Lower lobe of right lung (tissue), 2 donors: ENCODE measurements at regions not wholly inside any gene's neighbourhood (a gene's known extent, or its start where the extent isn't known, plus 50 kb on each side); places are given as distances from the start of the nearest gene placed in this dataset.
A peak's percentile ranks its signal among the peaks of the same experiment; 100 is the strongest.

ENCODE experiments used
- ATAC-seq, 2 donors: fragments of 200-7000 bp; cut with Tn5 transposase; one replicate each; pipeline ENCODE4 v1.9.1; 2020 to 2022; ENCODE audit warnings: mild to moderate bottlenecking in 2 of 2, moderate library complexity in 2 of 2
- DNase-seq: peaks from one replicate; pipeline ENCODE4 v3.0.0-alpha.2; 2020
- H3K27ac ChIP-seq: fragments of 200-600 bp; one replicate; pipeline ENCODE4 v1.8.0; 2022
- H3K27me3 ChIP-seq: fragments of 200-600 bp; one replicate; pipeline ENCODE4 v1.8.0; 2022; ENCODE audit warnings: low read depth
- H3K36me3 ChIP-seq: fragments of 200-600 bp; one replicate; pipeline ENCODE4 v1.8.0; 2022; ENCODE audit warnings: mild to moderate bottlenecking
- H3K4me1 ChIP-seq: fragments of 200-600 bp; one replicate; pipeline ENCODE4 v1.8.0; 2022
- H3K4me3 ChIP-seq: fragments of 200-600 bp; one replicate; pipeline ENCODE4 v1.8.0; 2022; ENCODE audit warnings: mild to moderate bottlenecking
- H3K9me3 ChIP-seq: fragments of 200-600 bp; one replicate; pipeline ENCODE4 v1.8.0; 2022
- CTCF ChIP-seq: fragments of 200-600 bp; IDR thresholded peaks from one replicate; pipeline ENCODE4 v1.8.0; 2022; ENCODE audit warnings: antibody characterized with exemption, mild to moderate bottlenecking
- intact Hi-C: fragments of 100-400 bp; cut with DNase I; formaldehyde crosslinking; loops from one replicate; pipeline ENCODE4 v1.11.0; 2022
- donor health status: DM: no; HTN: yes; CAD: no; lungs with severe emphysema.

DNA sequence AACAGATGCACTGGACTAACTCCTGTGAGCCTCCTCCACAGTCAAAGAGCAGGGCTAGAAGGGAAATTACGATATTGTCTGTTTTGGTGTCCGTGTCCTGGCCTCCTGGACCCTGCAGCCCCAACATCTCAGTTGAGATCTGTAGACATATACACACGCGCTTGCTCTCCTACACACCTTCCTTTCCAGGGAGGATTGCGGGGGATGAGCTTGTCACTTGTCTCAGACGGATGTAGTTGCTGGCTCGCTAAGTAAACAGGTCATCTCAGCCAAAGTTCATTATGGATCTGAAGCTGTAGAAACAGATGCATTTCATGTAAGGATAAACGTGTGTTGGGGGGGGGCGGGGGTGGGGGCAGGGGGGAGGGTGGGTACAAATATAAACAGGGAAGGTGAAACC lies 549.3 kb downstream of the CCDC171 start:
- no peak overlapping the region for H3K27ac ChIP-seq
- no peaks in the 10 kb centered on the region for H3K9me3 ChIP-seq
- no peaks in the 10 kb centered on the region for H3K4me1 ChIP-seq
- H3K36me3 ChIP-seq = no peaks in the 10 kb centered on the region
- no peak for TF ChIP-seq CTCF
- DNase-seq = no peak
- intact Hi-C loops = no loop called here
- no peak overlapping the region for H3K4me3 ChIP-seq
- ATAC-seq = no peak
- no peaks in the 10 kb centered on the region for H3K27me3 ChIP-seq

GRCh38 chr9:16103620-16104397 lies 551.0 kb downstream of the CCDC171 start:
- ATAC-seq = peak in 1 of 2 donors; percentile 46
- H3K36me3 ChIP-seq = no peaks in the 10 kb centered on the region
- H3K27ac ChIP-seq = no peak overlapping the region
- no peak overlapping the region for H3K4me3 ChIP-seq
- no peaks in the 10 kb centered on the region for H3K9me3 ChIP-seq
- no peaks in the 10 kb centered on the region for H3K4me1 ChIP-seq
- H3K27me3 ChIP-seq = no peaks in the 10 kb centered on the region
- no peak for DNase-seq
- TF ChIP-seq CTCF = no peak
- intact Hi-C loops = no loop called here

DNA sequence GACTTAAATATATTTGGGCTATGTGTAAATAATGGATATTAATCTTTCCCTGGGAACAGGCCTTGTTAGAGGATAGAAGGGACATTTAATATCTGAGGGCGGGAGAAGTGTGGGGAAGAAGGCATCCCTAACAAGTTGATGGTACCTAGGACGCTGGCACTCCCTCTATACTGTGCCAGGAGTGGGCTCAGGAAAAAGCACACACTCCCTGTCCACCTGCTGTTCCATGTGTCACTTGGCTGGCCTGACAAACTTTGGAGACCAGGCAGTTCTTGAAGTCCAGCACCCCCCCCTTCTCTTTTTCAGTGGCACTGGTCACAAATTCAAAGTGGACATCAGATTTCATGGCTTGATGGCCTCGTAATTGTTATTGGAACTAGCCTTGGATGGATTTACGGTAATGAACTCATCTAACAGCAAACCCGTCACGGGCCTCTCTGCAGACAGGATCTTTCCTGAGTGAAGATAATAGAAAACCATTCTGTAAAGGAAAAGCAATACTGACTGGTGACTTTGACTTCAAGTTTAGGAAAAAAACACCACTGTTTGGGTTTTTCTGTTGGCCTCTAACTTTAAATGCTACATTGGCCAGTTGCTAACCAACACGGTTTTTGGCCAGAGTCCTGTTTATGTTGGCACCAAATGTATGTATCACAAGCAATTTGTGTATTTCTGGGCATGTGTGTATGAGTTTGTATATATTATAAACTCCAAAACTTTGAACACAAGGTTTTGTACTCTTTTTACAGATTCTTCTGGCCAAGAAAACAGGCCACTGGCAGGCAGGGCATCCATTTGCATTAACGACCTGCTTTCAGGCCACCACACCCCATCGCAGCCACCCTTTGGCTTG lies 552.6 kb downstream of the CCDC171 start:
- Histone ChIP-seq H3K9me3 (no peaks in the 10 kb centered on the region), H3K27me3 (no peaks in the 10 kb centered on the region), H3K4me1 (no peaks in the 10 kb centered on the region), H3K4me3 (no peak overlapping the region), H3K36me3 (no peaks in the 10 kb centered on the region), H3K27ac (no peak overlapping the region)
- TF ChIP-seq CTCF = no peak
- DNase-seq (no peak), ATAC-seq (no peak)
- intact Hi-C loops = no loop called here

DNA sequence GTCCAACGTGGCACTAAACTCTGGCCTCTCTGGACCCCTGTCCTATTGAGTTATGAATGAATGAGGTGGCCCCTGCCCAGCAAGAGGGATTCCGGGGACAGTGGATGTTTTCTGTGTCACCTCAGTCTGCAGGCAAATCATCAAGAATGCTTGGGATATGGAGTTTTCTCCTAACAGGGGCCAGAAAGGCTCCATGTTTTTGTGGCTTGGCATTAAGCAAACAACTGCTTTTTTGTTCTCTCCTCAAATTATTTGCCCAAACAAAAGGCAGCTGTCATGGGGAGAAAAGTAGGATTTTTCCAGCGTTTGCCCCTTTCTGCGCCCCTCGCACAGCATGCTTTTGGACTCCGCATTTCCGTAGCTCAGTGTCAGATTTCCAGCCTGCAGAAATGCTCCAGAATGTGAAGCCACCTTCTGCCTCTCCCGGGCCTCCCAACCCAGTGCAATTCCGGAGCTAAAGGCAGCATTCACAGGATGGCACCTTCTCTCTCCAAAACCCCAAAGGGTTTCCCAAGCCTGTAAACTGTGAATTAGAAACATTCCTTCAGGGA lies 553.3 kb downstream of the CCDC171 start:
- ATAC-seq (no peak), DNase-seq (no peak)
- Histone ChIP-seq H3K36me3 (no peaks in the 10 kb centered on the region), H3K9me3 (no peaks in the 10 kb centered on the region), H3K4me3 (no peak overlapping the region), H3K27ac (no peak overlapping the region), H3K4me1 (no peaks in the 10 kb centered on the region), H3K27me3 (no peaks in the 10 kb centered on the region)
- intact Hi-C loops = no loop called here
- no peak for TF ChIP-seq CTCF

- no peak for DNase-seq
- H3K27ac ChIP-seq = no peak overlapping the region
- intact Hi-C loops = no loop called here
- H3K4me1 ChIP-seq = no peaks in the 10 kb centered on the region
- no peaks in the 10 kb centered on the region for H3K27me3 ChIP-seq
- H3K36me3 ChIP-seq = no peaks in the 10 kb centered on the region
- H3K4me3 ChIP-seq = no peak overlapping the region
- no peak for ATAC-seq
- no peaks in the 10 kb centered on the region for H3K9me3 ChIP-seq
- no peak for TF ChIP-seq CTCF
These were observed 559.3 kb downstream of the CCDC171 start for GRCh38 chr9:16112116-16112515.
